Upper lobe of right lung (tissue), 1 donor: ENCODE measurements at regions not wholly inside any gene's neighbourhood (a gene's known extent, or its start where the extent isn't known, plus 50 kb on each side); places are given as distances from the start of the nearest gene placed in this dataset.

Experiments used
- ATAC-seq: fragments of 200-7000 bp; cut with Tn5 transposase; one replicate; pipeline ENCODE4 v1.9.1; 2020; ENCODE audit warnings: mild to moderate bottlenecking, moderate library complexity
- DNase-seq: peaks from one replicate; pipeline ENCODE4 v3.0.0-alpha.2; 2020
- H3K27ac ChIP-seq: fragments of 200-600 bp; one replicate; pipeline ENCODE4 v1.8.0; 2022
- H3K27me3 ChIP-seq: fragments of 200-600 bp; one replicate; pipeline ENCODE4 v1.8.0; 2022; ENCODE audit warnings: mild to moderate bottlenecking
- H3K36me3 ChIP-seq: fragments of 200-600 bp; one replicate; pipeline ENCODE4 v1.8.0; 2022
- H3K4me1 ChIP-seq: fragments of 200-600 bp; one replicate; pipeline ENCODE4 v1.8.0; 2022
- H3K4me3 ChIP-seq: fragments of 200-600 bp; one replicate; pipeline ENCODE4 v1.8.0; 2022; ENCODE audit warnings: mild to moderate bottlenecking
- H3K9me3 ChIP-seq: fragments of 200-600 bp; one replicate; pipeline ENCODE4 v1.8.0; 2022
- CTCF ChIP-seq: fragments of 200-600 bp; IDR thresholded peaks from one replicate; pipeline ENCODE4 v1.8.0; 2022; ENCODE audit warnings: antibody characterized with exemption
- intact Hi-C: fragments of 100-400 bp; cut with DNase I; formaldehyde crosslinking; loops from one replicate; pipeline ENCODE4 v1.11.0; 2022
- donor health status: DM: no; HTN: yes; CAD: no; lungs with severe emphysema.

DNA sequence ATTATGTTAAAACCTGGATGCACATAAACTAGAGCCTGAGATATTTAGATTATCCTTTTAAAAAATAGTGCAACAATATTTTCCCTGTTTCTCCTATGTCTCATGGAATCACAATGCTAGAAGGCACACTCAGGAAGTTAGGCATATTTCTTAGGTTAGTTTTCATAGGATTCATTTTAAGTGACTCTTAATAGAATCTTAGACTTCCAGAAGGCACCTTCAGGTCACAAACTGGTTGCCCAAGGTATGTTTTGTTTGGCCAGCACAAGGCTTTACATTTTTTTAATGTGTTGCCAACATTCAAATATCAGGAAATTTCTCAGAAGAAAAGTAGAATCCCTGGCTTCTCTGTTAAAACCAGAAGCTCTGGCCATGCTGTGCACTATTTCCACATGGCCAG, 129.3 kb downstream of the LNPK start:
- Histone ChIP-seq H3K9me3 (no peaks in the 10 kb centered on the region), H3K36me3 (no peaks in the 10 kb centered on the region), H3K4me1 (peaks cover 4% of the 10 kb centered on the region), H3K27ac (no peak overlapping the region), H3K27me3 (no peaks in the 10 kb centered on the region), H3K4me3 (no peak overlapping the region)
- intact Hi-C loops, result no loop called here
- ATAC-seq, result no peak
- no peak for DNase-seq
- TF ChIP-seq CTCF, result no peak

DNA sequence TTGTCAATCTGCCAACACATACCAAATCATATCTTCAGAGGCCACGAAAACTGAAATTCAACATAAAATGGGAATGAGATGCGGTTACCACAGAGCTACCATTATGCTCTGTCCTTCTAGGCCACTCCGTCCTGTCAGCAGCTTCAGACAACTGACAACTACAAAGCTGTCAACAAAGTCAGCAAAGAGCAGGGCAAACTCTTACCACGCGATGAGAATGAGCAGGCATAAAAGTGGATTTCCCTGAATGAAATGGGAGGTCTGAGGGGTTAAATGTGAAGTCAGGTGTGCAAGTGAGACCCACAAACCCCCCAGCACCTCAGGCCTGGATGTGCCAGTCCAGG, 130.1 kb downstream of the LNPK start:
- intact Hi-C loops, result no loop called here

GRCh38 chr2:175871331-175872004, 130.6 kb downstream of the LNPK start:
- Histone ChIP-seq H3K27me3 (no peaks in the 10 kb centered on the region), H3K4me3 (no peak overlapping the region), H3K4me1 (peaks cover 4% of the 10 kb centered on the region), H3K27ac (no peak overlapping the region), H3K9me3 (no peaks in the 10 kb centered on the region), H3K36me3 (no peaks in the 10 kb centered on the region)
- no peak for DNase-seq
- intact Hi-C loops, result no loop called here
- no peak for TF ChIP-seq CTCF
- ATAC-seq, result no peak

More for the DNA sequence above, 130.1 kb downstream of the LNPK start:
- H3K27me3 ChIP-seq, result no peaks in the 10 kb centered on the region
- H3K4me1 ChIP-seq, result peaks cover 4% of the 10 kb centered on the region
- H3K36me3 ChIP-seq, result no peaks in the 10 kb centered on the region
- TF ChIP-seq CTCF, result no peak
- H3K4me3 ChIP-seq, result no peak overlapping the region
- no peak for ATAC-seq
- no peaks in the 10 kb centered on the region for H3K9me3 ChIP-seq
- no peak for DNase-seq
- no peak overlapping the region for H3K27ac ChIP-seq

- Histone ChIP-seq H3K27ac (no peak overlapping the region), H3K4me3 (no peak overlapping the region), H3K36me3 (no peaks in the 10 kb centered on the region), H3K4me1 (no peaks in the 10 kb centered on the region), H3K9me3 (no peaks in the 10 kb centered on the region), H3K27me3 (no peaks in the 10 kb centered on the region)
- intact Hi-C loops, result no loop called here
- TF ChIP-seq CTCF, result no peak
- DNase-seq, result no peak
- ATAC-seq, result no peak
Measured at GRCh38 chr2:175865716-175866115, 136.4 kb downstream of the LNPK start.

- Histone ChIP-seq H3K9me3 (no peaks in the 10 kb centered on the region), H3K36me3 (no peaks in the 10 kb centered on the region), H3K4me1 (no peaks in the 10 kb centered on the region), H3K4me3 (no peak overlapping the region), H3K27ac (no peak overlapping the region), H3K27me3 (no peaks in the 10 kb centered on the region)
- TF ChIP-seq CTCF, result no peak
- intact Hi-C loops, result no loop called here
- DNase-seq (no peak), ATAC-seq (no peak)
Measured at GRCh38 chr2:175864137-175864850, 137.8 kb downstream of the LNPK start.
